ENCODE measurements at regions not wholly inside any gene's neighbourhood (a gene's known extent, or its start where the extent isn't known, plus 50 kb on each side); places are given as distances from the start of the nearest gene placed in this dataset.

- no peak for DNase-seq (ENCODE audit: low read depth)
Observed at GRCh38 chr5:130243641-130244040, 339.4 kb downstream of the CHSY3 start.

- no peak for DNase-seq (ENCODE audit: low read depth)
Observed at GRCh38 chr5:130237721-130238120, 333.5 kb downstream of the CHSY3 start.
